ENCODE measurements at regions not wholly inside any gene's neighbourhood (a gene's known extent, or its start where the extent isn't known, plus 50 kb on each side); places are given as distances from the start of the nearest gene placed in this dataset.

DNA sequence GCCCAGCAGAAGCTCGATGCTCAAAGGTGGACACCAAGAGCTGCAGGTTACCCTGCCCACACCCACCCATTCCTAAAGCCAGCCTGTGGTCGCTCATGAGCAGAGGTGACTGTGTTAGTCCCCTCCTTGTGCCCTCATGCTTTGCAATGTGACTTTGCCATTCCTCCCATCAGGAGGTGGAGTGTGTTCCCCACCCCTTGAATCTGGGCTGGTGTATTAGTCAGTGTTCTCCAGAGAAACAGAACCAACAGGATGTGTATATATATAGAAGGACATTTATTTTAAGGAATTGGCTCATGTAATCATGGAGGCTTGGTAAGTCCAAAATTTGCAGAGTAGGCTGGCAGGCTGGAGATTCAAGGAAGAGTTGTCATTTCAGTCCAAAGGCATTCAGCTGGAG lies 54.4 kb upstream of the RNF24 start:
- no peak for DNase-seq

DNA sequence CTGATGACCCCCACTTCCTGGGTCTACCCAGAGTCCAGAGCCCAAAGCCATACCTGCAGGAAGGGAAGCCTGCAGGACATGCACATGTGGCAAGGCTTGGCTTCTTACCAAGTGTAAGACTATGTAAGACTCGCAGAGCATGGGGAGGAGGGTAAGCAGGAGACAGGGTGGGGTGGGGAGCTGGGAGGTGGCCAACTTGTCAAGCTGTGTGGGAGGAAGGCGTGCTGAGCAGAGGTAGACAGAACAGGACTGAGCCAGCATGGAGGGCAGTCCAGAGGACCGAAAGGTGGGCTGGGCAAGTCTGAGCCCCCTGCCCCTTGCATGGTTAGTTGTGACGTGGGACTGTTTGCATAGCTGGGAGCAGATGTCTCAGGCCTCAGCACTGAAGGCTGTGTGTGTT lies 53.4 kb upstream of the RNF24 start:
- no peak for DNase-seq

DNA sequence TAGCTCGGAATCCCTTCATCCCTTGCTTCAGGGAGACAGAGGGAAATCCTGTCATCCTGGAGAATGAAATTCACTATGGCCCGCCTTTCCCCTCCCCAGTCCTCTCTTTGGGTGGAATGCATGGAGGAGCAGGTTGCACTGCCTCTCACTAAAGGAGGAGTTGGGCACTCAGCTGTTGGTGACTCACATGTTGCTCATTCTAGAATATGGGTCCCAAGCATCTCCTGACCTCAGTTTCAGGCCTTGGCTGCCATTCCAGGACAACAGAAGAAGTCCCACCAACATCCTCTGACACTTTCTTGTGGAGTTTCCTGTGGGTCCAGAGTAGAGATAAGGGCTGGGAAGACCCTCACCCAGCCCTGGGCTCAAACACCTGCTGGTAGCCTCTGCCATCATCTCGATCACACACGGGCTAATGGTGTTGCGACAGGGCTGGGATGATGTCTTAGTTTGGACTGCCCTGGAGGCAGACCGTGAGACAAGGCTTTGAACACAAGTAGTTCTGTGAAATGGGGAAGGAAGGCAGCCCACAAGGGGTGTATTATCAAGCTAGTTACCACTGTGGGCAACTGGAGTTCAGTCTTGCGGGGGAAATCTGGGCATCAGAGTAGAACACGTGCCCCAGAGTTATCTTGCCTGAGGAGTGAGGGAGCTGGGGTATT lies 52.4 kb upstream of the RNF24 start:
- no peak for DNase-seq

DNA sequence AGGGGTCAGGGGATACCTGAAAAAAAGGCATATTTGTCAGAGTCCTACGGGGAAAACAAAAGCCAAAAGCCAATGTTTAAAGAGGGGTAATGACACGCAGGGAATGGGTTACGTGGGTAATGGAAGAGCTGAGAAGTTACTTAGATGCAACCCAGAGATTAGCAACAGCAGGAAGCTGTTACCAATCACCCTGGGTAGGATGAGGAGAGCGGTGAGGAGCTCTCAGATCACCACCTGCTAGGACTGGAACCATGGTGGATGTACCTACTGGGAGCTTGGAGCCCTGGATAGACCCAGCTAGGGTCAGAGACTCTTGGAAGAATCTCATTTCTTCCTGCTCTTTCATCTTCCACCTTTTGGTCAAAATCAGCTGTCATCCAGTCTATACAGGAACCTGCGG lies 51.2 kb upstream of the RNF24 start:
- DNase-seq: no peak

DNA sequence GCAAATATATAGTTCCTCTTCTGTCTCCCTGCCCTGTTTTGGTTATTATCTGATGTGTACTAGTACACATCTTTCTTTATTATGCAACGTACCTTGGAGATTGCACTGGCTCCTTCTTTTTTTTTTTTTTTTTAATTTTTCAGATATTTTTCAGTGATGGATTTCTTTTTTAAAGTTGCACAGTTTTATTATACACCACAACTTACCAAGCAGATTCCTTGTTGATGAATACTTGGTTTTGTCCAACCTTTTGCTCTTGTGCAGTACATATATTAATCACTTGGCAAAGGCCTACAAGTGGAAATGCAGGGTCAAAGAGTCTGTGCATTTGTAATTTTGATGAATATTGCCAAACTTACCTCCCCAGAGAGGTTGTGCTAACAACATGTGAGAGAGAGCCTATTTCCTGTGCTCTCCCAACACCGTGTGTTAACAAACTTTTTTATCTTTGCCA lies 50.1 kb upstream of the RNF24 start:
- DNase-seq: no peak
